ENCODE measurements at regions not wholly inside any gene's neighbourhood (a gene's known extent, or its start where the extent isn't known, plus 50 kb on each side); places are given as distances from the start of the nearest gene placed in this dataset.

DNA sequence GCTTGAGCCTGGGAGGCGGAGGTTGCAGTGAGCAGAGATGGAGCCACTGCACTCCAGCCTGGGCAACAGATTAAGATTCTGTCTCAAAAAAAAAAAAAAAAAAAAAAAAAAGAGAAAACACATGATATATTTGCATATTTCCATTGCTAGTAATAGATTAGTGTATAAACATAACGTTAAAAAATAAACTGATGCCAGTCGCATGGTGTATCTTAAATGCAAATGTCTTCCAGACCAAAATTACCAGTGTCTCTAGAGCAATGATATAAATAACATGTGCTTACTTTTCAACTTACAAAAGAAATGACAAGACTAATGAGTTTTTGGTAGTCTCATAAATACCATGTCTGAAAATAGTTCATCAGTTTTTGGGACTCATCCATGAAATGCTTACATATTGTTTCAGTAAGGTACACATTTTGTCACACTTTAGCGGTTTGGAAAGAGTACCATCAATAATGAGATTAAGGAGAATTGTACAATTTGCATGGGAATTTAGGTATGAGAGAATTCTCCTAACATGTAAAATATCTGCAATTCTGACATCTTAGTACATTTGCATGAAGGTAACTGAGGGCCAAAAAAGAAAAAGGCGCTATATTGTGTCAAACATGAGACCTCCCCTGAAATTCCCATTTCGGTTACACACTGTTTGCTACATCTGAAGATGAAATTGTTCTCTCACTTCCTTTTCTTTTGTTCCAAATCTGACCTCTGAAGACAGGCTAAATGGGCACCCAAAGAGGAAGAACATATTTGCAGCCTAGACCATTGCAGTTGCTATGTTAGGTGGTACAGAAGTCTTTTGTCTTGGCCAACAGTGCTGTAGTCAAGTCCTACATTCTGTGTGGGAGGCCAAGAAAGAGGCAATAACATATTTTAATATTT lies 51.5 kb upstream of the PIP4K2A start (continued):
- TF ChIP-seq CBFB (IDR thresholded peaks at IDR 0.05; ENCODE audit: low read depth), result no peak
- TF ChIP-seq ZBTB33 (IDR thresholded peaks at IDR 0.05), result no peak; the same call in 1 of the 2 replicates
- peak; percentile 53 for TF ChIP-seq RUNX3 (IDR thresholded peaks at IDR 0.05; ENCODE audit: low read length)
- TF ChIP-seq ZBED1 (IDR thresholded peaks at IDR 0.05; ENCODE audit: borderline replicate concordance), result no peak
- peak; percentile 2; the same call in 1 of the 2 replicates for TF ChIP-seq RAD21 (IDR thresholded peaks at IDR 0.05; ENCODE audit: insufficient read depth, low read depth, low read length)
- no peak for TF ChIP-seq EGR1 (IDR thresholded peaks at IDR 0.05; ENCODE audit: borderline replicate concordance in 1 of 2, low read depth in 2 of 2, low read length in 2 of 2)
- TF ChIP-seq POLR2AphosphoS5 (IDR thresholded peaks at IDR 0.05; ENCODE audit: low read length), result no peak
- TF ChIP-seq, protein P1, sequence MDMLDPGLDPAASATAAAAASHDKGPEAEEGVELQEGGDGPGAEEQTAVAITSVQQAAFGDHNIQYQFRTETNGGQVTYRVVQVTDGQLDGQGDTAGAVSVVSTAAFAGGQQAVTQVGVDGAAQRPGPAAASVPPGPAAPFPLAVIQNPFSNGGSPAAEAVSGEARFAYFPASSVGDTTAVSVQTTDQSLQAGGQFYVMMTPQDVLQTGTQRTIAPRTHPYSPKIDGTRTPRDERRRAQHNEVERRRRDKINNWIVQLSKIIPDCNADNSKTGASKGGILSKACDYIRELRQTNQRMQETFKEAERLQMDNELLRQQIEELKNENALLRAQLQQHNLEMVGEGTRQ (IDR thresholded peaks at IDR 0.05; ENCODE audit: borderline replicate concordance, low read depth, low read length), result no peak
- TF ChIP-seq RELA (IDR thresholded peaks at IDR 0.05; ENCODE audit: borderline replicate concordance, partially characterized antibody), result no peak
- TF ChIP-seq RB1 (IDR thresholded peaks at IDR 0.05; ENCODE audit: borderline replicate concordance), result no peak
- TF ChIP-seq SUZ12 (IDR thresholded peaks at IDR 0.05; ENCODE audit: unreplicated experiment), result no peak
- TF ChIP-seq REST (IDR thresholded peaks at IDR 0.05; ENCODE audit: low read depth, low read length), result no peak
- no peak for TF ChIP-seq KAT2A (conservative IDR thresholded peaks at IDR 0.05; ENCODE audit: control insufficient read depth, low read depth, low read length)
- TF ChIP-seq CREM (IDR thresholded peaks at IDR 0.05; ENCODE audit: low read depth), result 0 out of 2 replicates have a peak, but pooled peaks have one; percentile 21
- TF ChIP-seq WRNIP1 (IDR thresholded peaks at IDR 0.05; ENCODE audit: borderline replicate concordance, low read depth, low read length), result no peak
- TF ChIP-seq MXI1 (IDR thresholded peaks at IDR 0.05; ENCODE audit: low read depth, low read length), result no peak
- TF ChIP-seq, protein P2, sequence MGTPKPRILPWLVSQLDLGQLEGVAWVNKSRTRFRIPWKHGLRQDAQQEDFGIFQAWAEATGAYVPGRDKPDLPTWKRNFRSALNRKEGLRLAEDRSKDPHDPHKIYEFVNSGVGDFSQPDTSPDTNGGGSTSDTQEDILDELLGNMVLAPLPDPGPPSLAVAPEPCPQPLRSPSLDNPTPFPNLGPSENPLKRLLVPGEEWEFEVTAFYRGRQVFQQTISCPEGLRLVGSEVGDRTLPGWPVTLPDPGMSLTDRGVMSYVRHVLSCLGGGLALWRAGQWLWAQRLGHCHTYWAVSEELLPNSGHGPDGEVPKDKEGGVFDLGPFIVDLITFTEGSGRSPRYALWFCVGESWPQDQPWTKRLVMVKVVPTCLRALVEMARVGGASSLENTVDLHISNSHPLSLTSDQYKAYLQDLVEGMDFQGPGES (IDR thresholded peaks at IDR 0.05), result no peak
- TF ChIP-seq EZH2 (IDR thresholded peaks at IDR 0.05; ENCODE audit: borderline replicate concordance, control insufficient read depth, low read depth, low read length), result no peak
- peak; percentile 59; the same call in 1 of the 2 replicates for TF ChIP-seq GATAD2B (conservative IDR thresholded peaks at IDR 0.05; ENCODE audit: low read depth)
- TF ChIP-seq JUNB (IDR thresholded peaks at IDR 0.05), result no peak
- no peak for TF ChIP-seq HSF1 (IDR thresholded peaks at IDR 0.05; ENCODE audit: low read depth, low read length)
